ENCODE measurements at regions not wholly inside any gene's neighbourhood (a gene's known extent, or its start where the extent isn't known, plus 50 kb on each side); places are given as distances from the start of the nearest gene placed in this dataset.

GRCh38 chr5:122262103-122262502 lies 49.9 kb upstream of the SNCAIP start:
- Histone ChIP-seq H3K4me3 (ENCODE audit: low read length) (no peak overlapping the region), H3K27me3 (ENCODE audit: low read depth, low read length) (no peaks in the 10 kb centered on the region), H3K36me3 (replicated peaks; ENCODE audit: low read depth, low read length) (no peaks in the 10 kb centered on the region), H4K20me1 (ENCODE audit: insufficient read depth, low read length) (no peaks in the 10 kb centered on the region), H3K79me2 (ENCODE audit: low read length) (no peaks in the 10 kb centered on the region), H2AFZ (ENCODE audit: low read depth, low read length) (no peak overlapping the region), H3K9ac (ENCODE audit: low read length) (no peak overlapping the region), H3K4me2 (ENCODE audit: low read length) (no peak overlapping the region), H3K27ac (ENCODE audit: low read length) (no peak overlapping the region), H3K9me3 (ENCODE audit: insufficient read depth, low read length) (no peaks in the 10 kb centered on the region; the same call in 1 of the 2 replicates), H3K4me1 (ENCODE audit: low read length) (no peaks in the 10 kb centered on the region; the same call in 1 of the 2 replicates)
- TF ChIP-seq, protein P1, sequence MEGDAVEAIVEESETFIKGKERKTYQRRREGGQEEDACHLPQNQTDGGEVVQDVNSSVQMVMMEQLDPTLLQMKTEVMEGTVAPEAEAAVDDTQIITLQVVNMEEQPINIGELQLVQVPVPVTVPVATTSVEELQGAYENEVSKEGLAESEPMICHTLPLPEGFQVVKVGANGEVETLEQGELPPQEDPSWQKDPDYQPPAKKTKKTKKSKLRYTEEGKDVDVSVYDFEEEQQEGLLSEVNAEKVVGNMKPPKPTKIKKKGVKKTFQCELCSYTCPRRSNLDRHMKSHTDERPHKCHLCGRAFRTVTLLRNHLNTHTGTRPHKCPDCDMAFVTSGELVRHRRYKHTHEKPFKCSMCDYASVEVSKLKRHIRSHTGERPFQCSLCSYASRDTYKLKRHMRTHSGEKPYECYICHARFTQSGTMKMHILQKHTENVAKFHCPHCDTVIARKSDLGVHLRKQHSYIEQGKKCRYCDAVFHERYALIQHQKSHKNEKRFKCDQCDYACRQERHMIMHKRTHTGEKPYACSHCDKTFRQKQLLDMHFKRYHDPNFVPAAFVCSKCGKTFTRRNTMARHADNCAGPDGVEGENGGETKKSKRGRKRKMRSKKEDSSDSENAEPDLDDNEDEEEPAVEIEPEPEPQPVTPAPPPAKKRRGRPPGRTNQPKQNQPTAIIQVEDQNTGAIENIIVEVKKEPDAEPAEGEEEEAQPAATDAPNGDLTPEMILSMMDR (IDR thresholded peaks at IDR 0.05; ENCODE audit: low read depth, low read length) = no peak
- no peak for TF ChIP-seq EZH2phosphoT487 (IDR thresholded peaks at IDR 0.05; ENCODE audit: low read depth)

All from OCI-LY3 (cell line).